HFFc6 (cell line): ENCODE measurements at regions not wholly inside any gene's neighbourhood (a gene's known extent, or its start where the extent isn't known, plus 50 kb on each side); places are given as distances from the start of the nearest gene placed in this dataset.
A peak's percentile ranks its signal among the peaks of the same experiment; 100 is the strongest.

ENCODE experiments used
- DNase-seq: peaks from one replicate; pipeline ENCODE4 v3.0.0-alpha.2; 2018
- H3K27ac Mint-ChIP-seq: 2 replicates; pipeline ENCODE4 v1.8.0; 2020; ENCODE audit warnings: mild to moderate bottlenecking, mixed read lengths
- H3K27me3 Mint-ChIP-seq: 2 replicates; pipeline ENCODE4 v1.8.0; 2021; ENCODE audit warnings: mild to moderate bottlenecking, moderate library complexity, mixed read lengths; ENCODE audit not compliant: insufficient read depth
- H3K36me3 Mint-ChIP-seq: 2 replicates; pipeline ENCODE4 v1.8.0; 2021; ENCODE audit warnings: low read depth, mixed read lengths
- H3K4me1 Mint-ChIP-seq: 2 replicates; pipeline ENCODE4 v1.8.0; 2020; ENCODE audit warnings: low read depth, mixed read lengths
- H3K4me3 Mint-ChIP-seq: 2 replicates; pipeline ENCODE4 v1.8.0; 2020; ENCODE audit warnings: mild to moderate bottlenecking, moderate library complexity, mixed read lengths
- H3K9me3 Mint-ChIP-seq: 2 replicates; pipeline ENCODE4 v1.8.0; 2020; ENCODE audit warnings: mild to moderate bottlenecking, mixed read lengths
- CTCF ChIP-seq: fragments of 200-600 bp; sonication (generic); IDR thresholded peaks from 2 replicates; pipeline ENCODE4 v1.5.0; 2021; ENCODE audit warnings: antibody characterized with exemption, mild to moderate bottlenecking

GRCh38 chr13:37427843-37428494, 170.6 kb downstream of the POSTN start:
- peak; percentile 34; the same call in 1 of the 2 replicates for TF ChIP-seq CTCF
- peaks cover 35% of the 10 kb centered on the region for H3K4me1 Mint-ChIP-seq
- no peak overlapping the region for H3K27ac Mint-ChIP-seq
- DNase-seq: no peak
- H3K9me3 Mint-ChIP-seq: no peaks in the 10 kb centered on the region
- H3K36me3 Mint-ChIP-seq: peaks cover 9% of the 10 kb centered on the region; the same call in 1 of the 2 replicates
- H3K4me3 Mint-ChIP-seq: no peak overlapping the region
- peaks cover 5% of the 10 kb centered on the region for H3K27me3 Mint-ChIP-seq

- H3K36me3 Mint-ChIP-seq: no peaks in the 10 kb centered on the region
- no peak overlapping the region for H3K27ac Mint-ChIP-seq
- H3K27me3 Mint-ChIP-seq: peaks cover 3% of the 10 kb centered on the region; the same call in 1 of the 2 replicates
- no peak for DNase-seq
- no peak for TF ChIP-seq CTCF
- H3K9me3 Mint-ChIP-seq: no peaks in the 10 kb centered on the region
- no peak overlapping the region for H3K4me3 Mint-ChIP-seq
- H3K4me1 Mint-ChIP-seq: peaks cover 17% of the 10 kb centered on the region
Measured at GRCh38 chr13:37418490-37418889, 180.1 kb downstream of the POSTN start.

GRCh38 chr13:37417060-37417441, 181.5 kb downstream of the POSTN start:
- TF ChIP-seq CTCF: no peak
- H3K27ac Mint-ChIP-seq: no peak overlapping the region
- no peaks in the 10 kb centered on the region for H3K27me3 Mint-ChIP-seq
- no peak for DNase-seq
- H3K9me3 Mint-ChIP-seq: no peaks in the 10 kb centered on the region
- H3K4me1 Mint-ChIP-seq: peaks cover 31% of the 10 kb centered on the region
- H3K36me3 Mint-ChIP-seq: no peaks in the 10 kb centered on the region
- H3K4me3 Mint-ChIP-seq: no peak overlapping the region

- DNase-seq: no peak
- H3K27ac Mint-ChIP-seq: no peak overlapping the region
- TF ChIP-seq CTCF: no peak
- no peaks in the 10 kb centered on the region for H3K27me3 Mint-ChIP-seq
- H3K36me3 Mint-ChIP-seq: no peaks in the 10 kb centered on the region
- H3K9me3 Mint-ChIP-seq: no peaks in the 10 kb centered on the region
- H3K4me3 Mint-ChIP-seq: no peak overlapping the region
- H3K4me1 Mint-ChIP-seq: peaks cover 37% of the 10 kb centered on the region
Measured at GRCh38 chr13:37416291-37417059, 182.1 kb downstream of the POSTN start.

- H3K27me3 Mint-ChIP-seq: no peaks in the 10 kb centered on the region
- H3K4me1 Mint-ChIP-seq: peaks cover 48% of the 10 kb centered on the region
- no peaks in the 10 kb centered on the region for H3K9me3 Mint-ChIP-seq
- H3K4me3 Mint-ChIP-seq: no peak overlapping the region
- no peak for TF ChIP-seq CTCF
- H3K27ac Mint-ChIP-seq: no peak overlapping the region
- no peak for DNase-seq
- H3K36me3 Mint-ChIP-seq: no peaks in the 10 kb centered on the region
Measured at GRCh38 chr13:37413161-37413560, 185.4 kb downstream of the POSTN start.
